Brain microvascular endothelial cell (primary cell): ENCODE measurements at regions not wholly inside any gene's neighbourhood (a gene's known extent, or its start where the extent isn't known, plus 50 kb on each side); places are given as distances from the start of the nearest gene placed in this dataset.

ENCODE experiments used
- DNase-seq: peaks from one replicate; pipeline ENCODE4 v3.0.0-alpha.2; 2020
- H3K27ac ChIP-seq: fragments of 250-450 bp; sonication (Bioruptor Pico); 2 replicates; pipeline ENCODE4 v1.5.1; 2020; ENCODE audit warnings: mild to moderate bottlenecking, moderate library complexity
- H3K27me3 ChIP-seq: fragments of 250-450 bp; sonication (Bioruptor Pico); replicated peaks from 2 replicates; pipeline ENCODE4 v1.5.1; 2020; ENCODE audit warnings: mild to moderate bottlenecking
- H3K36me3 ChIP-seq: fragments of 250-450 bp; sonication (Bioruptor Pico); replicated peaks from 2 replicates; pipeline ENCODE4 v1.5.1; 2020; ENCODE audit warnings: mild to moderate bottlenecking
- H3K4me3 ChIP-seq: 2 replicates; pipeline ENCODE4 v1.5.1; 2011; ENCODE audit warnings: low read depth, mild to moderate bottlenecking, control low read depth, low read length, moderate library complexity
- CTCF ChIP-seq: IDR thresholded peaks from 2 replicates; pipeline ENCODE4 v1.5.1; 2011; ENCODE audit warnings: low read depth, mild to moderate bottlenecking, moderate library complexity, low read length, control low read depth, inconsistent platforms; ENCODE audit errors: missing control alignments
- in situ Hi-C: cut with HindIII; loops from 2 replicates; pipeline ENCODE4 v1.10.0; 2017; ENCODE audit warnings: low sequenced_read_pairs, low pct_ligation_motif_present

GRCh38 chr3:64405211-64405835 is 180.1 kb upstream of the PRICKLE2 start:
- Histone ChIP-seq H3K36me3 (no peaks in the 10 kb centered on the region), H3K27ac (no peak overlapping the region), H3K27me3 (no peaks in the 10 kb centered on the region), H3K4me3 (no peak overlapping the region)
- in situ Hi-C loops: no loop called here
- TF ChIP-seq CTCF: no peak
- DNase-seq: no peak

GRCh38 chr3:64400706-64401105 is 175.4 kb upstream of the PRICKLE2 start:
- no peak for DNase-seq
- H3K4me3 ChIP-seq: no peak overlapping the region
- TF ChIP-seq CTCF: no peak
- no peak overlapping the region for H3K27ac ChIP-seq
- no peaks in the 10 kb centered on the region for H3K27me3 ChIP-seq
- in situ Hi-C loops: no loop called here
- no peaks in the 10 kb centered on the region for H3K36me3 ChIP-seq

GRCh38 chr3:64399205-64399800 is 174.0 kb upstream of the PRICKLE2 start:
- TF ChIP-seq CTCF: peak; percentile 76
- DNase-seq: peak; percentile 60
- Histone ChIP-seq H3K36me3 (no peaks in the 10 kb centered on the region), H3K4me3 (no peak overlapping the region), H3K27ac (no peak overlapping the region), H3K27me3 (no peaks in the 10 kb centered on the region)
- in situ Hi-C loops: no loop called here

- TF ChIP-seq CTCF: no peak
- in situ Hi-C loops: no loop called here
- no peak for DNase-seq
- Histone ChIP-seq H3K4me3 (no peak overlapping the region), H3K36me3 (no peaks in the 10 kb centered on the region), H3K27me3 (no peaks in the 10 kb centered on the region), H3K27ac (no peak overlapping the region)
These were observed 173.2 kb upstream of the PRICKLE2 start for GRCh38 chr3:64398476-64398875.

GRCh38 chr3:64398006-64398405 is 172.7 kb upstream of the PRICKLE2 start:
- Histone ChIP-seq H3K27me3 (no peaks in the 10 kb centered on the region), H3K36me3 (no peaks in the 10 kb centered on the region), H3K4me3 (no peak overlapping the region), H3K27ac (no peak overlapping the region)
- DNase-seq: no peak
- in situ Hi-C loops: no loop called here
- TF ChIP-seq CTCF: no peak

GRCh38 chr3:64397573-64397972 is 172.3 kb upstream of the PRICKLE2 start:
- Histone ChIP-seq H3K27me3 (no peaks in the 10 kb centered on the region), H3K36me3 (no peaks in the 10 kb centered on the region), H3K4me3 (no peak overlapping the region), H3K27ac (no peak overlapping the region)
- in situ Hi-C loops: no loop called here
- no peak for TF ChIP-seq CTCF
- DNase-seq: no peak
